GM21825 (cell line): ENCODE measurements at regions not wholly inside any gene's neighbourhood (a gene's known extent, or its start where the extent isn't known, plus 50 kb on each side); places are given as distances from the start of the nearest gene placed in this dataset.
"Not testable (repeated sequence)": the region's sequence is repeated elsewhere in the genome, so short reads cannot be mapped to it uniquely, and the experiment has no call there.

Experiments
- ATAC-seq: cut with Tn5 transposase; IDR thresholded peaks from one replicate; pipeline ENCODE4 v1.9.1; 2021; ENCODE audit warnings: mild to moderate bottlenecking, moderate library complexity; ENCODE audit not compliant: unreplicated experiment

DNA sequence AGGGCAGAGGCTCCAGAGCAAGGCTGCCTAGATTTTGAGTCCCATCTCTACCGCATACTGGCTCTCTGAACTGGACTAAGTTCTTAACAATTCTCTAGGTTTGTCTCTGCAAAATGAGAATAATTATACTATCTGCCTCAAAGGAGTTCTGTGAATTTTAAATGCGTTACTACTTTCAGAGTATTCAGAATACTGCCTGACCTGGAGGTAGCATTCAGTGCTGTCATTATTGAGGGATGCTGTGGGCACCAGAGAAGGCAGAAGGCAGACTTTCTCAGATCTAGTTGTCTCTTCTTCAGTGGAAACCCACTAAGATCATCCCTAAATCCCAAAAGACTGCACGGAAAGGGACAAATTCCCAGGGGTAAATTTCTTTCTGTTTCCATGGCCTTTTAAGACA is 147.4 kb upstream of the RORA start:
- no peak for ATAC-seq

GRCh38 chr15:61374848-61375247 is 145.7 kb upstream of the RORA start:
- no peak for ATAC-seq

DNA sequence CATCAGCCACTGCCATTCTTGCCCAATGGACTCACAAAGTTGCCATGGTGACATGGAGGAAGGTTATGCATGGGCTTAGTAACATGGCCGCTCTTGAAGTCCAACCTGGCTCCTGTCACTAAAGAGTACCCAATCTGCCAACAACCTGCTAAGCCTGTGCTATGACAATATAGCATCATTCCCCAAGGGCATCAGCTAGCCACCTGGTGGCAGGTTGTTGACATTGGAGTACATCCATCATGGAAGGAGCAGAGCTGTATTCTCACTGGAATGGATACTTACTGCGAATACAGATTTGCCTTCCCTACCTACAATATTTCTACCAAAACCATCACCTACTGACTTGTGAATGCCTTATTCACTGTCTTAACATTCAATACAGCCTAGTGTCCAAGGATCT is 138.9 kb upstream of the RORA start:
- no peak for ATAC-seq

GRCh38 chr15:61364871-61365270 is 135.8 kb upstream of the RORA start:
- ATAC-seq: no peak

GRCh38 chr15:61362912-61363311 is 133.8 kb upstream of the RORA start:
- not testable (repeated sequence) for ATAC-seq

DNA sequence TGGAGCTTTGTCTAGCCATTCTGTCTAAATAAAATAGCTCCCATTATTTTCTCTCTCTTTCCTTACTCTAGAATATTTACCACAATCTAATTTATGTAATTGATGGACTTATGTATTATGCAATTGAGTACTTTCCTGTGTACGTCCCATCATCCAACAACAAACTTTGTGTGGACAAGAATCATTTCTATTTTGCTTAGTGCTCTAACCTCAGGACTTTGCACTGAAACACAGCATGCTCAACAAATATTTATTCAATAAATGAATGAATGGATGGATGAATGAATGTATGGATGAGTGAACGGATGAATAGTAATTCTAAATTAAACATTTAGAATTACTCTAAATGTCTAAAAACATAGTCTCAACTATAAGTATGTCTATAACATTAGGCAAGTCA is 115.2 kb upstream of the RORA start:
- no peak for ATAC-seq

DNA sequence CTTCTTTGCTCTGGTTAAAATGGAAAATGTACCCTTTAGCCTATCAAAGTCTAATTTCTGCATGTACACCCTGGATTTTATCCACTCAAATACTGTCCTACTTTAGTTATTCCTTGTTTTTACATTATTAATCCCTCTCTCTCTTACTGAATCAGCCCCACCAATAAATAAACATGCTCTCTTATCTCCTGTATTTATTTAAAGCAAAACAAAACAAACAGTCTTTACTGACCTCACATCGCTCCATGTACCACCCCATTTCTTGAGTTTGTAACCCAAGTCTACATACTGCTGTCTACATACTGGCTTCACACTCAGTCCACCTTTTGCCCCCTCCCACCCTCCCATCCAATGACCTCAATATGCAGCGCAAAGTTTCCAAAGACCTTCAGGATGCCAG is 113.3 kb upstream of the RORA start:
- no peak for ATAC-seq

- no peak for ATAC-seq
Observed at GRCh38 chr15:61339516-61339915, 110.4 kb upstream of the RORA start.

GRCh38 chr15:61337541-61337940 is 108.4 kb upstream of the RORA start:
- ATAC-seq: no peak

DNA sequence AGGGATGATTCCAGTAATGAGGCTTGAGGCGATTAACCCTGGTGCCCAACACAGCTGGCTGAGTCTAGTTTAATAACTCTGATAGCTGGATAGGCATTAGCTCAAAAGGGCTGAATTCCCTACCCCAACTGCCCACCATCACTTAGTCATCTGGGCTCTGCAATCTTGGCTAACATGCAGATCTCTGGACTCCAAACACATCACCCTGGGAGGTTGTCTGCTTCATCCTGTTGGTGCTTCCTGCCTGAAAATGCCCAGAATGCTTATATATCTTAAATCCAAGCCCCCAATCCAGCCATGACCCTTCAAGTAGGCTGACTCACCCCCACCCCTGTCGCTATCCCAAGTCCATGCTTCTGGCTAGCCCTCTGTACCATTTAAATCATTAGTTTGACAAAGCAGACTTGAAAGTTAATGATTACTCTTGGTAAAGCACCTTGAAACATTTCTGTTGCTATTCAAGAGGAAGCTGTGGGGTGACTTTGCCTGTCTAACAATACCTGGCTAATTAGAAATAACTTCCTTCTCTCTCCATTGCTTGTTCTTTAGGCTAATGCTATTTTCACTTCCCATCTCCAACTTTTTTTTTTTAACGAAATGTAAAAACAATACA is 107.0 kb upstream of the RORA start:
- ATAC-seq: no peak

DNA sequence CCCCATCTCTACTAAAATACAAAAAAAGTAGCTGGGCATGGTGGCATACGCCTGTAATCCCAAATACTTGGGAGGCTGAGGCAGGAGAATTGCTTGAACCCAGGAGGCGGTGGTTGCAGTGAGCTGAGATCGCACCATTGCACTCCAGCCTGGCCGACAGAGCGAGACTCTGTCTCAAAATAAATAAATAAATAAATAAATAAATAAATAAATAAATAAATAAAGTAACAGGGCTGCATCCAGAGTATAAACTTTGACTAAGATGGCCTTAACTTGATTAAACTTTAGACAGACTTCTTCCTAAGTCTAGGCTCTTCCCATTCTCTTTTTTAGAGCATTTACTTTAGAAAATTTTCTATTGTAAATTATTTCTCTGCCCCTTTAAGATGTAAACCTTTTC is 105.6 kb upstream of the RORA start:
- not testable (repeated sequence) for ATAC-seq

DNA sequence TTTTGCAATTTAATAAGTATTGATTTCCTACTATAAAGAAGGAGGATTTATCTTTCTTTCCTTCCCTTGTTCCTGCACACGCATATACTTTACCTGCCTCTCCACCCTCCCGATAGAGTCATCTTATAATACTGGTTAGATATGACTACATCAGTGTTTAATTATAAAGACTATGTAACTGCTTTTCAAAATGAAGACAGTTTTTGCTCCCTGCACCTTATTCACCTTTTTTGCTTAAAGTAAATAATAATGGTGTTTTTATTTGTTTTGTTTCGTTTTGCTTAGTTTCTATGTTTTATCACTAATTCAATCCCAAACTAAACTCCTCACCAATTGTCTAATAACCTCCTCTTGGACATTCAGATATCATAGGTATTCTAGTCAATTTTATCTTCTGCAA is 101.9 kb upstream of the RORA start:
- ATAC-seq: no peak

DNA sequence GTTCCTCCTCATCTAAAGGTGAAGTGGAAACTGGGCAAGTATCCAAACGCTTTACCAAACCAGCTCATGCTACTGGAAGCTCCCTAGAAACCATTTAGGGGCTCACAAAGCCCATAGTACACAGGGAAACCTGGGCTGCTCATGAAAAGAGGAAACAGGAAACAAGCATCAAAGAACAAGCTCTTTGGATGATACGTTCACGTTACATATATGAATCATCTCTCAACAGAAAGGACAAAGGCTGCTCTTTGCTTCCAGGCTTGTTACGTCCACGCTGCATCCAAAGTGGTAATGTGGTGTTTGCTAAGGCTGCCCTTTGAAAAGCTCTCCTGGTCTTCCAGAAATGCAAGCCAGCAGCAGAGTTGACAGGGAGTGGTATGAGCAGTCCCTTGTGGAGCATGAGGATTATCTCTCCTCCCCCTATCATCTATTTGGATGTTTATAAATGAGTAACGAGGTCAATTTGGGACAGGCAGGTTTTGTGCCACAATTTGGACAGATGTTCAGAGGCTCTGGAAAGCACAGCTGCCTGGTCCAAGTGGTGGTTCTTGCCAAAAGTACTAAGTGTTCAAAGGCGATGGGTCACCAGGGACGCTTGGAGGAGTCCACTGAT is 98.0 kb upstream of the RORA start:
- peak; percentile 65 for ATAC-seq

- no peak for ATAC-seq
Observed at GRCh38 chr15:61319892-61320291, 90.8 kb upstream of the RORA start.

DNA sequence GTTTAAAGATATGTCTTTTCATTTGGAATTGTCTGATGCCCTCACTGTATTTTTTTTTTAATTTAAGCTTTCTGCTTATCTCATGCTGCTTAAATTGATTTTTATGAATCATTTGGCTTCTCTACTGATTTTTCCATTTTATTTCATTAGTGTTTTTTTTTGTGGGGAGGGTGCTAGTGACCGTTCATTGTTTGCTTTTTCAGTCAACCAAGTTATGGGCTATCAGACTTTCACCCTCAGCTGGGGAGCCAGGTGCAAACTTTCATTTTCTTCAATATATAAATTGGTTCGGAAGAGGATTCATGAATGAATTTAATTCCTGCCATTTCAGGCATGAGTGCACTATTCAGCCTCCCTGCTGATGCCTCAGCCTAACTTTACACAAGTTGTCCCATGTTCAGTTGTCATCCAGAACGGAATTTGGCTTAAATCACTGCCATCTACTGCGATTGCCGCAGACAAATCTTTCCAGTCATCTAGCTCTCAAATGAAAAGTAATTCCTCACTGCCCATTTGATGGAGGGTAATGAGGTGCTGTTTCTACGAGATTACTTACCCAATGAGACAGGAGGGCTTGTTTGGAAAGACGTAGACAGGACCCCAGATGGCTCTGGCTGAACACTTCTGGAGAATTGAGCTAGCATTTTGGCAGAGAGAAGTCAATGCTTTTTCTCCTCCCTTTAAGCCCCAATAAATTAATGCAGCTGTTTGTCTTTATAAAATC is 89.9 kb upstream of the RORA start:
- no peak for ATAC-seq

DNA sequence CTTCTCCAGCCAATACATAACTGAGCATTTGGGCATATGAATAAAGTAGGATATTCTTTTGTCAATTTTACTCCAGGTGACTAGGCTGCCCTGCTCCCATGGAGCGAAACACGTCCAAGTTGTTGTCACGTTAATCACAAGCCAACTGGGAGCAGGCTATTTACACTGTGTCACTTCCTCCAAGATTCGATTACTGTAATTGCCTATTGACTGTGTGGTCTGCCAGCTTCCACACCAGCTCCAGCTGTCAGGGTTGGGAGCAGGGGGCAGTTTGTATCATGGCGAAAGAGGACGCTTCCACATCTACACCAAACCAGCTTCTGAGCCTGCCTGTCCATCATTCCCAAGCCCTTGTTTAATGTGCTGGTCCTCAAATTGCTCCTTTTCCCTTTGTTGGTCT is 89.2 kb upstream of the RORA start:
- no peak for ATAC-seq

GRCh38 chr15:61315471-61315870 is 86.4 kb upstream of the RORA start:
- ATAC-seq: no peak

DNA sequence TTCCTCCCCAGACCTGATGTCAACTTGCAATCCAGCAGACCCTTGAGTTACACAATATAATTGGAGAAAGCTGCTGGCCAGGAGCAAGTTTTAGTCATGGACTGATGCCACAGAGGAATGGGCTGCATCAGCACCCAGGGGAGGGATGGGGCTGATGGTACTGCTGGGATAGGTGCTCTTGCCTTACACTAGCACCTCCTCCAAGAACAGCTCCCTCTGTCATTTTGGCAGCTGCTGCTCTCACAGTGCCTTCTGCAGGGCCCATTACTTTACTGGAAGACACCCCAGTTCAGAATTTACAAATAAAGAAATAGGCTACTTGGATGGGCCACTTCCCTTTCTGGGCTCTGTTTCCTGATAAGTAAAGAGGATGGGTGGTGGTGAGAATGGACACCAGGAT is 85.3 kb upstream of the RORA start:
- ATAC-seq: no peak

GRCh38 chr15:61309617-61310016 is 80.5 kb upstream of the RORA start:
- ATAC-seq: no peak

DNA sequence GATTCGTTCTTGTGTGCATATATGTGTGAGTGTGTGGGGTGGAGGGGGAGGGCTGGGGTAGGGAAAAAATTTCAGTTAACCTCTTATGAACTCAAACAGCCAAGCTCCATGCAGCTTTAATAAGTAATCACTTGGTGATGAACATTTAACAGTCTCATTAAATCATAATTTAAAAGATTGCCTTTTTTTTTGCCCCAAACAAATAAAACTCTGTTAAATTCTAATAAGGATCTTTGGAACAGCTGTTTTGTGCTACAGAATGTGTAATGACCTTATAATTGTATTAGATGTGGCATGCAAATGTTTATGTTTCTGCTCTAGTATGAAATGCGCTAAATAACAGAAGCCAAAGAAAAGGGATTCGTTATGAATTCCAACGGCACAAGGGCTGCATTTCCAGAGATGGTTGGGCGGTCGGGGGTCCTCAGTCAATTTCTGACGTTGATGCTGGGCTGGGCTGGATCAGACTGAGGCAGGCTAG is 80.0 kb upstream of the RORA start:
- no peak for ATAC-seq

DNA sequence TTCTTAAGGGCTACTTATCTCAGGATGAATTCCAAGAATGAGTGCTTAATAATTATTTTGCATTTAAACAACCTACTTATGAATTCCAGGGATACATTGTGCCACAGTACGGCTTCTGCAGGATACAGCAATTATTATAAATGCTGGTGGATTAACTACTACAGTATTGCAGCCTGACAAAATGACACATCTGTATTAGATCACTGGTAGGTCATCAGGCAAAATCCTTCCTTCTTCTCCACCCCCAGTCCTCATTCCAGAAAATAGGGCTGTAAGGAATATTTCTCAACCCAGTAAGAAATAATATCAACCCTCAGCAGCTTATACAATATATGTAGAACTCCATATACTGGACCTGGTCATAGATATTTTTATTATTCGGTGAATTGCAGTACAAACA is 79.3 kb upstream of the RORA start:
- ATAC-seq: no peak

DNA sequence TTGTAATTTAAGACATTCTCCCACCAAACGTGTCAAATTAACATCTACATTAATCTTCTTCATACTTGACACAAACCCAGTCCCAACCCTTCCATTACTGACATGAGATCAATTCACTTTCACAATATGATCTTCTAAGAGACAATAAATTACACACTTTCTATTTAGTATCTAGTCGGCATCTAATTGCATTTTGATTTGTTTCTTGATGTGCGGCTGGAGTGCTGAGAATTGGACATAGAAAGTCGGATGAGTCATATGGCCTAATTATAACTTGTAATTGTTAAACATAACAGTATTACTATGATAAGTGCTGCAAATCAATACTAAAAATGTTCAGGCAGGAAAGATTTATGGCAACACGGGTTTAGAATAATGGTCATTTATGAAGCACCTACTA is 78.4 kb upstream of the RORA start:
- no peak for ATAC-seq
